Stimulated activated CD4-positive, alpha-beta T cell treated with anti-CD3 and anti-CD28 coated beads, TNF-alpha, amount 100 ng/mL, for 48 hours (primary cell): ENCODE measurements at regions not wholly inside any gene's neighbourhood (a gene's known extent, or its start where the extent isn't known, plus 50 kb on each side); places are given as distances from the start of the nearest gene placed in this dataset.
"Not testable (repeated sequence)": the region's sequence is repeated elsewhere in the genome, so short reads cannot be mapped to it uniquely, and the experiment has no call there.

Source experiments
- DNase-seq, 3 donors: peaks; one replicate each; pipeline ENCODE4 v3.0.0-alpha.2; 2020; ENCODE audit warnings: low read depth in 3 of 3

DNA sequence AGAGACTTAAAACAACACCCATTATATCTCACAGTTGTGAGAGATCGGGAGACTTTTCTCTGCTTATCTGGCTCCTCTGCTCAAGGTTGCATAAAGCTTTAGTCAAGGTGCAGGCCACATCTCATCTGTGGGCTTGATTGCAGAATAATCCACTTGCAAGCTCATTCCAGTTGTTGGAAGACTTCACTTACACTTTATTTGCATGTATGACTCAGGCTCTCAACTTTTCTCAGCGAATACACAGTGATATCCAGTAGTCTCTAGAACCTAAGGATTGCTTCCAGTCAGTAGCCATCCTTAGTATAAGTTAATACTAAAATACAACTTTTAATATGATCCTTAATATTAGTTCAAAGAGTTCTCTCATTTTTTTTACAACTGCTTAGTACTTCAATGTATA lies 435.5 kb upstream of the NRG3 start:
- no peak for DNase-seq

DNA sequence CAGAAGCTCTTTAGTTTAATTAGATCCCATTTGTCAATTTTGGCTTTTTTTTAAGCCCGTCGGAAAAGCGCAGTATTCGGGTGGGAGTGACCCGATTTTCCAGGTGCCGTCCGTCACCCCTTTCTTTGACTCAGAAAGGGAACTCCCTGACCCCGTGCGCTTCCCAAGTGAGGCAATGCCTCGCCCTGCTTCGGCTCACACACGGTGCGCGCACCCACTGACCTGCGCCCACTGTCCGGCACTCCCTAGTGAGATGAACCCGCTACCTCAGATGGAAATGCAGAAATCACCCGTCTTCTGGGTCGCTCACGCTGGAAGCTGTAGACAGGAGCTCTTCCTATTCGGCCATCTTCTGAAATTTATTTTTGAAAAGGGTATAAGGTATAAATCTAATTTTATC lies 433.4 kb upstream of the NRG3 start:
- not testable (repeated sequence) for DNase-seq

DNA sequence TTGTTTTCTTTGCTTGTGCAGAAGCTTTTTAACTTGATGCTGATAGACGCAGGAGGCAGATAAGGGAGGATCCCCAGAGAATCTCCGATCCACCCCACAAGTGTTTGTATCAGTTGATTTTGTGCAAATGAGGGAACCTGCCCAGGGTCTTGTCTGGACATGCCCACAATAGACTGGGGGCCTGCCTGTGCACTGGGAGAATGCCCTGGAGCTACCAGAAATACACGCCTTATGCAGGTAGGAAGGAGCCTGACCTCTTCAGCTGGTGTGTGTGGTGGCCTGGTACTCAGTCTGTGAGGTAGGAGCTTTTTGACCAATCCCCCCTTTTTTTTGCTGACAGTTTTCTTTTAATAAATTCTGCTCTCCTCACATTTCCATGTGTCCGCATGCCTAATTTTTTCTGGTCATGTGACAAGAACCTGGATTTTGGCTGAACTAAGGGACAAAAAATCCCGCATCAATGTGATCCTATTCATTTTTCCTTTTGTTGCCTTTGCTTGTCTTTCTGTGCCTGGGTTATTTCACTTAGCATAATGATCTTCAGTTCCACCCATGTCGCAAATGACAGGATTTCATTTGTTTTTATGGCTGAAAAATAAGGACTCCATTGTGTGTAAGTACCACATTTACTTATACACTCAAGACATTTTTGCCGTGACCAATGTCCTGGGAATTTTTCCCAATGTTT lies 430.6 kb upstream of the NRG3 start:
- DNase-seq, result no peak

DNA sequence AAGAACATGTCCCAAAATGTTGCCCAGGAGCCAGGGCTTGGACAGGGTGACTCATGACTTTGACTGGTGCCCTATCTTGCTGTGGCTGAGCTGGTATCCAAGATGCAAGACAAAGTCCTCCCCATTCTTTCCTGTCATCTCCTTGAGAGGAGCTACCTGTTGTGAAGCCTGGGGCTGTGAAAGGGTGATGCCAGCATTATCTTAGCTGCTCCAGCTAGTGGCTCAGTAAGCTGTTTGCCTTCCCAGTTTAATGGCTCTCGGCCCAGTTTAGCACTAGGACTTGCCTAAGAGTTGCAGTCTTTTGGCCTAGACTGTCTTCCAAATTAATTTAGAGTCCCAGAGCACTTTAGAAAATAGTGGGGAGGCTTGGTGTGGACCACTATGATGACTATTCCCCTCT lies 424.3 kb upstream of the NRG3 start:
- DNase-seq, result no peak

DNA sequence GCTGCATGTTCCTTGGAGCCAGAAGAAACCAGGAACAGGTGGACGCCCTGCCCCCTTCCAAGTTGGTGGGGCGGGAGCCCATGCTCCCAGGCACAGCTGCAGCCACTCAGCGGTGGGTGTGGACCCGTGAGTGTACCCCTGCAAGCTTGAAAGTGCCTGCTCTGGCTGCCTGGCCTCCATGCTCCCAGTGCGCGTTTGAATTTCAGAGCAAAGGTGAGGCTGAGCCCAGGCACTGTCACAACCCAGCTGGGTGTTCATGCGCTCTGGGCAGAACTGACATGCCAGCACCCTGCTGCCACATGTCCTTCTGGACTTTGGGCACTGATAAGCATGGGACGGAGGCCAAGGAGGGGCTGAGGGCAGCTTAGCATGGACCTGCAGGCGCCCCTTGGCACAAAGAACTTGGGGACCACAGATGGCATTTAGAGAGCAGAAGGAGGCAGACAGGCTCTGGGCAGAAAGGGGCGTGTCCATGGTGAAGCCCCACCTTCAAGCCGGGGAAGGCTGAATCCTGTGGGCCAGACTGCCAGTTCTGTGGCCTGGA lies 402.0 kb upstream of the NRG3 start:
- no peak for DNase-seq

DNA sequence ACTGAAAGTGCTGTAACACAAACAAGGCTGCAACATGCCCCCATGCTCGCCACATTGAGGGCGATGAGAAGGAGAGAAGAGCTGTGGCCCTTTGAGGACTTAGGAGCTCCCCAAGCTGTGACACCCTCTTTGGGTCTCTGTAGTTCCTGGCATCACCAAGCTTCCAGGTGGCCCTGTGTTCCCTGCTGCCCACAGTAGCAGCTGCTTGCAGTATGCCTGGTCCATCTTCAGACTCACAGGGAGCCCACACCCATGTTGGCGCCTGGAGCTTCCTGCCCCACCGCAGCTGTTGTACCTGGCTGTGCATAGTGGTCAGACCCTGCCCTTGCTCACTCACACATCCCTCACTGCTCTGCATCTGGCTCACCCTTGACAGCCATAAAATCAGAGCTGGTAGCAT lies 401.2 kb upstream of the NRG3 start:
- DNase-seq, result no peak

DNA sequence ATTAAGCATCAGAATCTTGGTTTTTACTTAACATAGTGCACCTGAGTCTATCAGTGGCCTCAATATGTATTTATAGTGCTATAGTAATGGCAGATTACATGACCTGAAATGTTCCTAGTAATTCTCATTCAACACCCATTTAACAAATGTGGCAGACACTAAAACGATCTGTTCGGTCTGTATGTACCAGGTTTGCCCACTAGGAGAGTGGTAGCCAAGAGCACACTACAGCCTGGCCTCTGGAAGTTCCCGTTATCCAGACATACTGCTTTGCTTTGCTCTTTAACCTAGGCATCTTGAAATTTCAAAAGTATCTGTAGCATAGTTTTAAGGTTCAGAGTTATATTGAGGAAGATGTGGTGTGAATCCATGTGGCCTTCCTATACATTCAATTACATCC lies 395.7 kb upstream of the NRG3 start:
- no peak for DNase-seq

DNA sequence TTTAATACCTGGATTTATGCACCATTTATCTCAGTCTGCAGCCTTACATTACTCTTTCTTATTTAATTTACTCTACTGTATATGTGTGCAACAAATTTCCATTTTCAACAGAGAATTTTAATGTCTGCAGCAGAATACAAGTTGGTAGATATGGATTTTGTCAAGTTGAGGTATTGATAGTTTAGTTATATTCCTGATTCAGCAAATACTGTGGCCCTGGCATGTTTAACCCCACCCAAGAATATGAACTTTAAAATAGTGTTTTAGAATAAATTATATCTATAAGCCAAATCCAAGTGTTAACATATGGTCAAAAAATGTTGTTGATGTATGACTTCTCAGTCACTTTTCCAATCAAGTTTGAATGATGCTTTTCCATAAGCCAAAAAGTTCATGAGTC lies 378.4 kb upstream of the NRG3 start:
- no peak for DNase-seq

DNA sequence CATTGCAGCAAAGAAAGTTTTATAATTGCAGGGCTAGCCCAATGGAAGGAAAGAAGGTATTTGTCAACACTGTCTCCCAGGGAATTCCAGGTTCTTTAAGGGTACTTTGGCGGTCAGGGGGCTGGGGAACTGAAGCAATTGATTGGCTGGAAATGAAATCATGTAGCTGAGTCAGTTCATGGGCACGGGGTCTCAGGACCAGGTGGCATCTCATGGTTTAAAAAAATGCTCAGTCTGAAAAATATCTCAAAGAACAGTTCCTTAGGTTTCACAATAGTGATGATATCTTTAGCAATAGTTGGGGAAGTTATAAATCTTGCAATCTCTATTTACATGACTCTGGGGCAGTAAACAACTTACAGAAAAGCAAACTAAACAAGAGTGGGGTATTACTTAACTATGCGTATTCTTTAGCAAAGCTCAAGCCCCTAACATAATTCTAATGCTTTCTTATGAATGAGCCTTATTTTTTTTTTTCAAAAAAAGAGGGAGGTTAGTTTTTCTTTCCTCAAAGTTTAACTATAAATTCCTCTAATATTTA lies 376.9 kb upstream of the NRG3 start:
- DNase-seq, result no peak

DNA sequence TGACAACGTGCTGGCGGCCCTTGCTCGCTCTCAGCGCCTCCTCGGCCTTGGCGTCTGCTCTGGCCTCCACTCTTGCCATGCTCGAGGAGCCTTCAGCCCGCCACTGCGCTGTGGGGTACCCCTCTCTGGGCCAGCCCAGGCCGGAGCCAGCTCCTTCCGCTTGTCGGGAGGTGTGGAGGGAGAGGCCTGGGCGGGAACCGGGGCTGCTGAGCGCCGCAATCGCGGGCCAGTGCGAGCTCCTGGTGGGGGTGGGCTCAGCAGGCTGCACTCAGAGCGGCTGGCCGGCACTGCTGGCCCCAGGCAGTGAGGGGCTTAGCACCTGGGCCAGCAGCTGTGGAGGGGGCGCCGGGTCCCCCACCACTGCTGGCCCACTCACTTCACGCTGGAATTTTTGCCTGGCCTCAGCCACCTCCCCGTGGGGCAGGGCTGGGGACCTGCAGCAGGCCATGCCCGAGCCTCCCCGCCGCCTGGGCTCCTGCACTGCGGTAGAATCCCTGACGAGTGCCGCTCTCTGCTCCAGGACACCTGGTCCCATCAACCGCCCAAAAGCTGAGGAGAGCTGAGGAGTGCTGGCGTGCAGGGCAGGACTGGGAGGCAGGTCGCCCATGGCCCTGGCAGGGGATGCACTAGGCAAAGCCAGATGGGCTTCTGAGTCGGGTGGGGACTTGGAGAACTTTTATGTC lies 372.2 kb upstream of the NRG3 start:
- DNase-seq, result no peak

DNA sequence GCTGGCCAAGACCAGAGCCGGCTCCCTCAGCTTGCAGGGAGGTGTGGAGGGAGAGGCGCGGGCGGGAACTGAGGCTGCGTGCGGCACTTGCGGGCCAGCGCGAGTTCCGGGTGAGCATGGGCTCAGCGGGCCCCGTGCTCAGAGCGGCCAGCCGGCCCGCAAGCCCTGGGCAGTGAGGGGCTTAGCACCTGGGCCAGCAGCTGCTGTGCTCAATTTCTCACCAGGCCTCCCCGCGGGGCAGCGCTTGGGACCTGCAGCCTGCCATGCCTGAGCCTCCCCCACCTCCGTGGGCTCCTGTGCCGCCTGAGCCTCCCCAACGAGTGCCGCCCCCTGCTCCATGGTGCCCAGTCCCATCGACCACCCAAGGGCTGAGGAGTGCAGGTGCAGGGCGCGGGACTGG lies 369.2 kb upstream of the NRG3 start:
- DNase-seq, result not testable (repeated sequence)

DNA sequence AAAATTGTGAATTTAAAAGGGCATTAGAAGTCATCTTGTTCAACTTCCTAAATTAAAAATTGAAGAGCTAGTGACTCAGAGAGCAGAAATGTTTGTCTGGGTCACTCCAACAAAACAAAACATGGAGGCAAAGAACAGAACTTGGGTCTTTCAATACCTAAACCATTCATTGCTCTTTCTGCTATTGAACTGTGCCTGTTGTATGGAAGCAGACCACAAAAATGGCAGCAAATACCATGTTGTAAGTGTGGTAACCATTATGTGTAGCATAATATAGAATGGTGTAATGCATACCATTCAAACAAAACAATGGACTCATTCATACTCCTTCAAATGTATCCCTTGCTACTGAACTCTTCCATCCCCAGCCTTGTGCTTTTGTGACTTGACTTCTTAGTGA lies 360.2 kb upstream of the NRG3 start:
- DNase-seq, result no peak

DNA sequence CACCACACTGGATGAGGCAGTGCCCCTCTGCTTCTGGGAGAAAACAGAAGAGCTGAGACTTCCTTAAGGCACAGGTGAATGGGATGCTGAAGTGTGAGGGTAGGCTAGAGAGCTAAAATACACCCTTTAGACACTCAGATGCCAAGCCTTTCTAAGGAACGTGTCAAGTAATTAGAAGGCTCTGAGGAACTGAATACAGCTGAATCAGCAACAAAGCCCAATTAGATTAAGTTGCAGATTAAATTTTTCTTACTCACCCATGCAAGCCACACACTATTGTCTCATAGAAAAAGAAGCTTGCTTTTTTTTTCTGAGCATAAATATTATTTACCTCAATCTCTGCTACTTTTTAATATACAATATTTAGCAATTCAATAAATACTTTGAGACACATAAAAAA lies 354.3 kb upstream of the NRG3 start:
- no peak for DNase-seq

DNA sequence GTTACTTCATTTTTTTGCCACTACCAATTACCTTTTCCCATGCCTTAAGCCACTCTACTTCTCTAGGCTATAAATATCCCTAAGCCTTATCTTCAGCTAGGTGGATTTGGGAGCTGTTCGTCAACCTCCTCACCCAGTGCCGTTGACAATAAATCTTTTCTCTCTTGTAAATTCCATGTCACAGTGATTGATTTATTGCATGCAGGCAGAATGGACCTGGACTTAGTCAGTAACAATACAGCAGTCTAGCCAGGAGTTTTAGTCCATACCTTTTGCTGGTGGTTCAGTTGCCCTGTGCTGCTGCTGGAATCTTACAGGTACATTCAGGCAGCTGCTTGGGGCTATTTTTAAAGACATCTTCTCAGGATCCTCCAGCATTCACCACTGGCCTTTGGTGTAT lies 350.5 kb upstream of the NRG3 start:
- no peak for DNase-seq

DNA sequence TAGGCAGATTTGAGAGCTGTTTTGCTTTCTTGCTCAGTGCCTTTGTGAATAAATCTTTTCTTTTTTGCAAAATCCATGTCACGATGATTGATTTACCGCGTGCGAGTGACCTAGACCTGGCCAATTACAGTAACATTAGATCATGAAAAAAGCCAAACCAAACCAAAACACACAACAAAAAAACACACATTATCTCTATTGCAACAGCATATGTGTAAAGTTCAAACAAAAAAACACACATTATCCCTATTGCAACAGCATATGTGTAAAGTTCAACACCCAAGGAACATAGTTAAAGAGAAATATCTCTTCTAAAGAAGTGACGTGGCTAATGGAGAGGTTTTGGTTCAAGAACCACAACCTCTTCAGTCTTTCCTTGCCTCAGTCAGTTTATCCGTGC lies 342.6 kb upstream of the NRG3 start:
- DNase-seq, result no peak

DNA sequence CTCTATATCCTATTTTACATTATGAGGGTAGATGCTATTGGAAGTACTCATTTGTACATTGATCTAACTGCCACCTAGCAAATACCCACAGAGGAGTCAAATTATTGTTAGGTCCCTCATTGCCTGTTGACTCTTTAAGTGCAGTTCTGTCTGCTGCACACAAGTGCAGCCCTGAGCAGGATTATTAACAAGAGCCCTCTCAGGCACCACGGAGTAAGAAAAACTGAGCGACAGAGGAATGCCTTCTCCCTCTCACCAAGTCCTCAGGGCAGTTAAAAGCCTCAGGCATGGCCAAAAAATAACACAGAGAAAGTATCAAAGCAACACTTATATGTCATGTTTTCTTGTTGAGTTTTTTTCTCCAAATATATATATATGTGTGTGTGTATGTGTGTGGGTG lies 340.0 kb upstream of the NRG3 start:
- no peak for DNase-seq

DNA sequence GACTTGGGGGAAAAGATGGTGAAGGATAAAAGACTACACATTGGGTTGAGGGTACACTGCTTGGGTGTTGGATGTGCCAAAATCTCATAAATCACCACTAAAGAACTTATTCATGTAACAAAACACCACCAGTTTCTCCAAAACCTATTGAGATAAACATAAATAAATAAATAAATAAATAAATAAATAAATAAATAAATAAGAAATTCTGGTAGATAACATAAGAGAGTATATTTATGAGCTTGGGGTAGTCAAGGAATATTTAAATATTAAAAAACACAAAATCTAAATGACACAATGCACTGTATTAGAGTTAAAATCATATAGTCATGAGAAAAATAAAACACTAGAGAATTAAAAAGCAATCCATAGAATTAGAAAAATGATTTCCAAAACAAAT lies 333.5 kb upstream of the NRG3 start:
- no peak for DNase-seq

DNA sequence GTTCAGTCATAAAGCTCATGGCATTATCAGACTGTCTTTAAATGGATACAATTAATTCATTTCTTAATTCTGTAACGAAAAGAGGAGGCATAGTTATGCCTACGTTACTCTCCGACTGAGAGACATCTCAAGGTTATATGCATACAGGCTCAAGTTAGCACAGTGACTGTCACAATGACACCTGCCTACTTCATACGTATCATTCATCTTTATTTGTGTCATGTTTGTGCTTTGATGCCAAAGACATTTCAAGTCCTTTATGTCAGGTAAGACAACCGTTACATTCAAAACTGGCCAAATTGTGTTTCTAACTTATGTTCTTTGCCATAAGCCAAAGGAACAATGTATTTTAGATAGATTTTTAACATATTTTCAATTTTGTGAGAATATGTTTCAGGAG lies 328.8 kb upstream of the NRG3 start:
- no peak for DNase-seq

DNA sequence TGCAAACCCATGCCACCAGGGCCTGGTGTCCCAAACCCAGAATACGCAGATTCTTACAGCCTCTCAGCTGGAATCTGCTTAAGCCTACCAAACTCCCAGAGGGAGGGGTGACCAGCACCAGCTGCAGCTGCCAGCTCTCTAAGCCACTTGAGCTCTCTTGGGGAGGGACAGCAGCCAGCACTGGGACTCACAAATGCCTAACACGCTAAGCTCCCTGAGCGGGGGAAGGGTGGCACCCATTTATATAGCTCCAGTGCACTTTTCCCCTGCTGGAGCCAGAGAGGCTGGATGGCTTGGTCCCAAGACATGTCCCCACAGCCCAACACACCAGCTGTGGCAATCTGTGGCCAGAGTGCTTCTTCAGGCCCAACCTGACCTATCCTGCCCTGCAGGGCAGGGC lies 326.8 kb upstream of the NRG3 start:
- no peak for DNase-seq

DNA sequence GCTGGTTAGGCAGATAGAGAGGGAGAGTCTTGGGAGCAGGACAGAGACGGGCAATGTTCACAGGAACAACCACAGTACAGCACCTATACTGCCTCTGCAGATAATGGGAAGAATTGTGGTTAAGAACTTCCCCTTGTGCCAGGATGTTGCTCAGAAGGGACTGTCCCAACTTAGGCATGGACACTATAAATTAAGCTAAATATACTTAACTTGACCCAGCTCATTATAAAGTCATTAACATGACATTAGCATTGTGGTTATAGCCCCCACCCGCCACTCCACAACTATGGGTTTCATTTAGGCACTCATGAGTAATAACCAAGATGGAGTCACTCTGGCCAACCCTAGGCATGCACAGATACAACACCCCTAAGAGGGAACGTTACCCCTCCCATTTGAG lies 310.9 kb upstream of the NRG3 start:
- no peak for DNase-seq

DNA sequence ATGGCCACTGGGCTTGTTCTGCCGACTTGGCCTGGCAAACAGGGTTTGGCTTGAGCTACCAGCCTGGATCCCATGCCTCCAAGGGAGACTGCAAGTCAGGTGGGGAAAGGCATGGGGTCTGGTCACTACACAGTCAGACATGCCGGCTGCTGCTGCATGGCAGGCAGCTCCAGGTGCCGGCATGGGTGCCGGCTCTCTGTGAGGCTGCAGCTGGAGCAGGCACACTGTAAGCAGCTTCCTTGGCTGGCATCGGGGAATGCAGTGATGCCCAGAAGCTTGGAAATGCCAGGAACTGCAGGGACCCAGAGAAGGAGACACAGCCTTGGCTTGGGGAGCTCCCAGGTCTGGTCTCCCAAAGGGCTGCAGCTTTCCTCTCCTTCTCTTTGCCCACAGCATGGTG lies 305.5 kb upstream of the NRG3 start:
- DNase-seq, result no peak

DNA sequence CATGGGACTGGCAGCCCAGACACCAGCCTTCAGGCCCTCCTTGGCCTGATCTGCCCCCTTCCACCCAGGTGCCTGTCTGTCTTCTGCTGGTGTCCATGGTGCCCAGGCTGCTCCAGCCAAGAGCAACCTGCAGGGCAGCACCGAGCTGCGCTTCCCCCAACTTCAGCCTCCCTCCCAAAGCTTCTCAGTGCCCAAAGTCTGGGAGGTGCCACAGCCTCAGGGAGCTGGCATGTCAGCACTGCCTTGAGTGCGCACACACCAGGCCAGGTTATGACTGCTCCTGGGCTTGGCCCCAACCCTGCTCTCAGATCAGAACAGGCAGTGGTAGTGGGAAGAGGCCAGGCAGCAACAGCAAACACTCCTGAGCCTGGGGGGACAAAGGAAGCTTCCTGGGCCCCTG lies 304.6 kb upstream of the NRG3 start:
- no peak for DNase-seq
